ENCODE measurements at regions not wholly inside any gene's neighbourhood (a gene's known extent, or its start where the extent isn't known, plus 50 kb on each side); places are given as distances from the start of the nearest gene placed in this dataset.
A peak's percentile ranks its signal among the peaks of the same experiment; 100 is the strongest.
"Not testable (repeated sequence)": the region's sequence is repeated elsewhere in the genome, so short reads cannot be mapped to it uniquely, and the experiment has no call there.

DNA sequence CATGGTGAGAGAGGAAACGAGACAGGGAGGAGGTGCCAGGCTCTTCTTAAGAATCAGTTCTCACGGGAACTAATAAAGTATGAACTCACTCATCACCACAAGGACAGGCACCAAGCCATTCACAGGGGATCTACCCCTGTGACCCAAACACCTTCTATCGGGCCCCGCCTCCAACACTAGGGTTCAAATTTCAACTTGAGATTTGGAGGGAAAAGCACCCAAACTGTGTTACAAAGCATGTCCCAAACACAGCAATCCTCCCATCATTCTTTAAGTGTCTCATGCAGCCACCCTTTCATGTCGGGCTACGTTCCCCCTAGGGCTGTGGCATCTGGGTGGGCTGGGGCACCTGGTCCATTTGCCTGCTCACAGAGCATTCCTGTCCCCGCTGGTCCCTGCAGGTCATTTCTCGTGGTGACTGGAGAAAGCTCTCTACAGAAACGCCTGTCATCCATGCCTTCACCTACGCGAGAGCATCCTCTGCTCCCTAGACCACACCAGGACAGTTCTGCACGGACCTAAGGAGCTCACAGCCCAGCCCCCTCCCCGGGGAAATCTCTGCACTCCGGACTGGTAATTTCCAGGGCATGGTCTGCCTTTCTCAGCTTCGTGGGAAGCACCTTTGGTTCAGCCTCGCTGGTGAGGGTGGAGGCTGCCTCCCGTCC, 79.6 kb downstream of the TTLL2 start:
- H3K27me3 Mint-ChIP-seq, result peaks cover 4% of the 10 kb centered on the region
- no peak overlapping the region for H3K27ac Mint-ChIP-seq
- H3K4me3 Mint-ChIP-seq, result no peak overlapping the region
- H3K36me3 Mint-ChIP-seq (ENCODE audit: low read depth), result no peaks in the 10 kb centered on the region
- no peaks in the 10 kb centered on the region for H3K4me1 Mint-ChIP-seq (ENCODE audit: low read depth)
- no peaks in the 10 kb centered on the region for H3K9me3 Mint-ChIP-seq

DNA sequence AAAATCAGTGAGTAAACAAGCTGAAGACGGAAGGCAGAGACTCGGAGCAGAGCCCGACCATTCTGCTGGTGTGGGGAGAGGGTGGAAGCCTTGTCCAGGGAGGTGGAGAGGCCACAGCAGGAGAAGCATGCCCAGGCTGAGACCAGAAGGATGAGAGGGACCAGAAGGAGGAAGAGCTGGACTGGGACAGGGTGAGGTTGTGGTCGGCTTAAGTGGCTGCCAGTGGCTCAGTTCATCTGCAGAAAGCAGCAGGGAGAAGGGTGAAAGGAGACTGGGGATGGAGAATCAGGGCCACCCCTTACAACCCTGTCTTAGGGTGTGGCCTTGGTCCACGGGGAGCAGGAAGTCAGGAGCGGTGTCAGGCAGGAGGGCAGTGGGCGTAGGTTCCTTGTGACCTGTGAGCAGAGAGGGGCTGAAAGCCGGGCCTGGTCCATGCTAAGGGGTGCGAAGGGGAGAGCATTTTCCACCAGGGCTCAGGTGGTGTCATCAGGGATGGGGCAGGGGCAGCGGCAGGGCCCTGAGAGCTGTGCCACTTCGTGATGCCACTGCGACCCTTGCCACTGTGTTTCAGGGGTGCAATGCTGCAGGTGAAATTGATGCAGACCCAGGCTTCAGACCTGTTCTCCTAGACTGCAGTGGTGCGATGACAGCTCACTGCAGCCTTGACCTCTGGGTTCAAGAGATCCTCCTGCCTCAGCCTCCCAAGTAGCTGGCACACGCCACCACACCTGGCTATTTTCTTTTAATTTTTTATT, 81.1 kb downstream of the TTLL2 start:
- H3K4me1 Mint-ChIP-seq (ENCODE audit: low read depth), result no peaks in the 10 kb centered on the region
- no peak overlapping the region for H3K4me3 Mint-ChIP-seq
- H3K27ac Mint-ChIP-seq, result peak overlapping the region; percentile 15
- no peaks in the 10 kb centered on the region for H3K9me3 Mint-ChIP-seq
- H3K36me3 Mint-ChIP-seq (ENCODE audit: low read depth), result no peaks in the 10 kb centered on the region
- peaks cover 4% of the 10 kb centered on the region for H3K27me3 Mint-ChIP-seq

DNA sequence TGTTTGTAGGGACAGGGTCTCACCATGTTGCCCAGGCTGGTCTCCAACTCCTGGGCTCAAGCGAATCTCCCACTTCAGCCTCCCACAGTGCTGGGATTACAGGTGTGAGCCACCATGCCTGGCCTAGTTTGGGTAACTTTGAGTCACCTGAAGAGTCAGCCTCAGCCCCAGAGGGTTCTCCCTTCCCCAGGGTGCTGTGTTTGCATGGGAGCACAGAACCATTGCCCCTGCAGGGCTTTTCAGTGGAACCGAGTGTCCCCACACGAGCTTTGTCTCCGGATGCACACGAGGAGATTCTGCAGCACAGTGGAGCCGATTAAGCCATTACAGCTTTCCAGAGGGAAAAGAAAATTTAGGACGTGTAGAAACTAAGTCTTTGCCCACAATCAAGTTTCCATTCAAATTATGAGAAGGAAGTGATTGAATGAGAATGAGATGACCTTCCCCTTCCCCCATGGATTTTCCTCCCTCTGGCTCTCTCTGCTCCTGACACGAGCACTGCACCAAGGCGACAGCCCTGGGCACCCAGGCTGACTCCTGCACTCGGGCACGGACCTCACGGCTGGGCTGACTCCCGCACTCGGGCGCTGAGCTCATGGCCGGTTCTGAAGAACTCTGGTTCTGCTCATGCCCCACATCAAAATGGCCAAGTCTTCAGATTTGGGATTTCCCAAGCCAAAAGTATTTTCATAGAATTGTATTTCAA, 81.8 kb downstream of the TTLL2 start:
- not testable (repeated sequence) for H3K27ac Mint-ChIP-seq; H3K27me3 Mint-ChIP-seq; H3K4me3 Mint-ChIP-seq; H3K4me1 Mint-ChIP-seq (ENCODE audit: low read depth); H3K9me3 Mint-ChIP-seq; H3K36me3 Mint-ChIP-seq (ENCODE audit: low read depth)

DNA sequence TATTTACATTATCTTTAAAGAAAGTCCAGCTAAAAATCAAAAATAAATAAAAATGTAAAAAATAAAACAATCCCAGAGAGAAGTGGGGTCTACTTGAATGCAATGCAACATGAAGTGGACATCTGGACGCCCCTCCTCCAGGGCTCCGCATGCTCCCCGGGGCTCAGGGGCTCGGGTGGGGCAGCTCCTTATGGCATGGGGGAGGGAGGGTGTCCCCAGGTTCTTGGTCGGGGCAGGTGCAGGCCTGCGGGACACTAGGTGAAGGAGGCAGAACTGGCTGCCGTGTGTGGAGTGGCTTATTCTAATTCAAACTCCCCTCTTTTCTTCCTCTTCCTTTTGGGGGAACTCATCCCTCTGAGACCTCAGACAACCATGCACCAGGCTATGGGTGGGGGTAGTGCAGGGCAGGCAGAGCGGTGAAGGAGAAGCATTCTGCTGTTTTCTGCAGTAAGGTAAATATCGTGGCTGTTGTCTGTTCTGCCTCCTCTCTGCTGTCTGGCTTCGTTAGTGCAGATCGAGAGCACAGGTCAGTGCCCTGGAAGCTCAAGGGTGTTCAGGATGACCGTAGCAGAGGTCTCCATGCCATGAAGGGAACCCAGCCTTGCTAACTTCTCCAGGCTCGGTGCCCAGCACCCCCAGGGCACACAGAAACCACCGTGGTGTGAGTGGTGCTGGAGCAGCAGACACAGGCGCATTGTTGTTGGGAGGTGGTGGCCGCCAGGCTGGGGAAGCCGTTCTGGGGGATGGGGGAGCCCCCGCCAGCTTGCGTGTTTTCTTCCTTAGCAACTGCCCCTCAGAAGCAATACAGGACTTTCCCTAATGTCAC, 82.6 kb downstream of the TTLL2 start:
- no peak overlapping the region for H3K27ac Mint-ChIP-seq
- H3K27me3 Mint-ChIP-seq, result peaks cover 7% of the 10 kb centered on the region
- no peak overlapping the region for H3K4me3 Mint-ChIP-seq

GRCh38 chr6:167408235-167408869, 83.5 kb downstream of the TTLL2 start:
- Mint-ChIP-seq H3K4me3 (no peak overlapping the region), H3K4me1 (ENCODE audit: low read depth) (no peaks in the 10 kb centered on the region), H3K27ac (no peak overlapping the region), H3K27me3 (peaks cover 7% of the 10 kb centered on the region), H3K36me3 (ENCODE audit: low read depth) (no peaks in the 10 kb centered on the region), H3K9me3 (no peaks in the 10 kb centered on the region)

More for the DNA sequence above, 82.6 kb downstream of the TTLL2 start:
- Mint-ChIP-seq H3K4me1 (ENCODE audit: low read depth) (no peaks in the 10 kb centered on the region), H3K36me3 (ENCODE audit: low read depth) (no peaks in the 10 kb centered on the region), H3K9me3 (no peaks in the 10 kb centered on the region)

DNA sequence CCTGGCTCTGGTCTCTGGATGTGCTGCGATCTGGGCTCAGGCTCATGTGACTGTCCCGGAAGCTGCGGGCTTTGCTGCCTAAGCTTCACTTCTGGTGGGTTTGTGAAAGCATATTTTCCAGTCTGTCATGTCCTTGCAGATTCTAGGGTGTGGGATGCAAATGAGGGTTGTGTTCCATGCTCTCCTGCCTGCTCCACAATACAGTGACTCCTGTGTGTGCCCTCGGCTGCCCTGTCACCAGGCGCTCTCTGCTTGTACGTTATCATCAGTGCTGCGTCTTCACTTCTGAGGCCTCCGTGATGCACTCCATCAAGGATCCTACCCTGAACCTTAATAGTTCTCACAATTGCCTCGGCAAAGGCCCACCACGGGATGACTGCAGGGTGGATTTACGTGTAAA, 84.2 kb downstream of the TTLL2 start:
- H3K36me3 Mint-ChIP-seq (ENCODE audit: low read depth), result no peaks in the 10 kb centered on the region
- no peaks in the 10 kb centered on the region for H3K4me1 Mint-ChIP-seq (ENCODE audit: low read depth)
- no peak overlapping the region for H3K4me3 Mint-ChIP-seq
- H3K9me3 Mint-ChIP-seq, result no peaks in the 10 kb centered on the region
- peaks cover 3% of the 10 kb centered on the region for H3K27me3 Mint-ChIP-seq
- H3K27ac Mint-ChIP-seq, result no peak overlapping the region

DNA sequence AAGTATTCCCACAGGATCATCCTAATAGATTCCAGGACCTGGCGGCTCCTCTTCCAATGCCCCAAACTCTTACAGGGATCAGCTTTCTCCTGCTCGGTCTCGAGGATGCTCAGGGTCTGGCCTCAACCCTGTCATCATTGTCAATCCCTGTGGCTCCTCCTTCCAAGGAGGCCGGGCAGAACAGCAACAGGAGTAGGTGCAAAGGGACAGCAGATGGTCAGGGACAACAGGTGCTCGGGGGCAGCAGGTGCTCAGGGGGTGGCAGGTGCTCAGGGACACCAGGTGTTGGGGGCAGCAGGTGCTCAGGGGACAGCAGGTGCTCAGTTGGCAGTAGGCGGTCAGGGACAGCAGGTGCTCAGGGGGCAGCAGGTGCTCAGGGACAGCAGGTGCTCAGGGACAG, 84.8 kb downstream of the TTLL2 start:
- Mint-ChIP-seq H3K4me3 (no peak overlapping the region), H3K4me1 (ENCODE audit: low read depth) (no peaks in the 10 kb centered on the region), H3K9me3 (no peaks in the 10 kb centered on the region), H3K36me3 (ENCODE audit: low read depth) (no peaks in the 10 kb centered on the region), H3K27ac (no peak overlapping the region), H3K27me3 (peaks cover 3% of the 10 kb centered on the region)

DNA sequence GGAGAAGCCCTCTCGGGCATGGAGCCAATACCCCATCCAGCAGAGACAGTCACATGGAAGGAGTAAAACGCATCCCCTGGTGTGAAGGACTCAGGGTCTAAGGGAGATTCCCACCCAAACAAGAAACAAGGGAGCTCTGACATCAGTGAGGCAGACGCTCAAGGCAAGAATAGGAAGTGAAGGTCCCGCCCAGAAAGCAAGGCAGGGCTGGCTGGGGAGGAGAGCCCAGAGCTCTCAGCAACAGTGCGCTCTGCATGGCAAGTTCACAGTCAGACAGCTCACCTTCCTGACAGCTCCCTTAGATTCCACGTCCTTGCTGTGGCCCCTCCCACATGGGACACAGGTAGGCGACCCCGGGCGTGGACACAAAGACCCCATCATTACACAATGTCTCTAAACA, 85.6 kb downstream of the TTLL2 start:
- Mint-ChIP-seq H3K9me3 (no peaks in the 10 kb centered on the region), H3K27me3 (peaks cover 3% of the 10 kb centered on the region), H3K4me3 (no peak overlapping the region), H3K4me1 (ENCODE audit: low read depth) (no peaks in the 10 kb centered on the region), H3K27ac (no peak overlapping the region), H3K36me3 (ENCODE audit: low read depth) (no peaks in the 10 kb centered on the region)

- H3K27ac Mint-ChIP-seq, result no peak overlapping the region
- no peaks in the 10 kb centered on the region for H3K9me3 Mint-ChIP-seq
- no peaks in the 10 kb centered on the region for H3K4me1 Mint-ChIP-seq (ENCODE audit: low read depth)
- no peak overlapping the region for H3K4me3 Mint-ChIP-seq
- H3K27me3 Mint-ChIP-seq, result peaks cover 9% of the 10 kb centered on the region
- no peaks in the 10 kb centered on the region for H3K36me3 Mint-ChIP-seq (ENCODE audit: low read depth)
Observed at GRCh38 chr6:167412506-167412905, 87.6 kb downstream of the TTLL2 start.

- Mint-ChIP-seq H3K4me3 (no peak overlapping the region), H3K36me3 (ENCODE audit: low read depth) (no peaks in the 10 kb centered on the region), H3K27ac (no peak overlapping the region), H3K4me1 (ENCODE audit: low read depth) (no peaks in the 10 kb centered on the region), H3K27me3 (peaks cover 16% of the 10 kb centered on the region), H3K9me3 (no peaks in the 10 kb centered on the region)
Observed at GRCh38 chr6:167415441-167415961, 90.6 kb downstream of the TTLL2 start.

DNA sequence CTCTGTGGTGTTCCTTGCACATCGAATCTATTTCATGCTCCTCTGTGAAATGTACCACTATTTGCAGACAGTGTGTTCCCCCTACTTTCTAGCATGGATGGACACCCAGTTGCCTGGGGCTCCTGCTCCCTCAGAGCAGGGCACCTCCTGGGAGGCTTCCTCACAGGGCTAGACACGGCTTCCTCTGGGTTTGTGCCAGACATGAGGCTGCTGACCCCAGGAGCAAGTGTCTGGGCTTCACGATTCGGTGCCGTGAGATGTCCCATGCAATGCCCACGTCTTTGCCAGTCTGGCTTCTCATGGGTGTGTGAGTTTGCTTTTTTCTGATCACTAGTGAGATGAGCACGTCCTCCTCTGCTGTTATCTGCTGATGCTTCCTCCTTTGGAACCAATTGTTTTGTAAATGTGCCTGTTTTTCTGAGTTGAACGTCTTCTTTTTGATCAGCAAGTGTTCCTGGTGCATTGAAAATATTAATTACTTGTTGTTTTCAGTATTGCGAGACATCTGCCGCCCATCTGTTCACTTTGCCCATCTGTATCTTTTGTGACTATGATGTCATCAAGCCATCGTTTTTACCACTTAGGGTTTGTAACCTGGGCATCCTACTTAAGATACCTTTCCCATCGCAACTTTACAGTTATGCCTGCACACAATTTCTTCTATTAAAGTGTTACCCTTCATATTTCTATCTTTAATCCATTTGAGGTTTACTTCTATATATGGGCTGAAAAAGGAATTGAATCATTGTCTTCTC, 92.0 kb downstream of the TTLL2 start:
- peaks cover 16% of the 10 kb centered on the region for H3K27me3 Mint-ChIP-seq
- no peak overlapping the region for H3K4me3 Mint-ChIP-seq
- no peak overlapping the region for H3K27ac Mint-ChIP-seq
- no peaks in the 10 kb centered on the region for H3K4me1 Mint-ChIP-seq (ENCODE audit: low read depth)
- no peaks in the 10 kb centered on the region for H3K36me3 Mint-ChIP-seq (ENCODE audit: low read depth)
- no peaks in the 10 kb centered on the region for H3K9me3 Mint-ChIP-seq

DNA sequence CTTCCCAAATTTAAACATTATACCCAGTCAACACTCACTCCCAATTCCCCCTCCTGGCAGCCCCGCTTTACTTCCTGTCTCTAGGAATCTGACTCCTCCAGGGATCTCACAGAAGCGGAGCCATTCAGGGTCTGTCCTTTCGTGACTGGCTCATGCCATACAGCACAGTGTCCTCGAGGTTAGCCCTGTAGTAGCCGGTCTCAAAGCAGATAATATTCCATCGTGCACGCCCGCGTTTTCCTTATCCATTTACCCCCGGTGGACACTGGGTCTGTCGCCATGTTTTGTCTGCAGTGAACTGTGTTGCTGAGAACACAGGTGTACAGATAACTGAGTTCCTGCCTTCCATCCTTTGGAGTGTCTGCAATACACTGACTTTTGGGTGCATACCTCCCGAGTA, 95.3 kb downstream of the TTLL2 start:
- no peaks in the 10 kb centered on the region for H3K9me3 Mint-ChIP-seq
- peaks cover 13% of the 10 kb centered on the region for H3K27me3 Mint-ChIP-seq
- no peak overlapping the region for H3K4me3 Mint-ChIP-seq
- no peaks in the 10 kb centered on the region for H3K4me1 Mint-ChIP-seq (ENCODE audit: low read depth)
- H3K36me3 Mint-ChIP-seq (ENCODE audit: low read depth), result no peaks in the 10 kb centered on the region
- no peak overlapping the region for H3K27ac Mint-ChIP-seq

DNA sequence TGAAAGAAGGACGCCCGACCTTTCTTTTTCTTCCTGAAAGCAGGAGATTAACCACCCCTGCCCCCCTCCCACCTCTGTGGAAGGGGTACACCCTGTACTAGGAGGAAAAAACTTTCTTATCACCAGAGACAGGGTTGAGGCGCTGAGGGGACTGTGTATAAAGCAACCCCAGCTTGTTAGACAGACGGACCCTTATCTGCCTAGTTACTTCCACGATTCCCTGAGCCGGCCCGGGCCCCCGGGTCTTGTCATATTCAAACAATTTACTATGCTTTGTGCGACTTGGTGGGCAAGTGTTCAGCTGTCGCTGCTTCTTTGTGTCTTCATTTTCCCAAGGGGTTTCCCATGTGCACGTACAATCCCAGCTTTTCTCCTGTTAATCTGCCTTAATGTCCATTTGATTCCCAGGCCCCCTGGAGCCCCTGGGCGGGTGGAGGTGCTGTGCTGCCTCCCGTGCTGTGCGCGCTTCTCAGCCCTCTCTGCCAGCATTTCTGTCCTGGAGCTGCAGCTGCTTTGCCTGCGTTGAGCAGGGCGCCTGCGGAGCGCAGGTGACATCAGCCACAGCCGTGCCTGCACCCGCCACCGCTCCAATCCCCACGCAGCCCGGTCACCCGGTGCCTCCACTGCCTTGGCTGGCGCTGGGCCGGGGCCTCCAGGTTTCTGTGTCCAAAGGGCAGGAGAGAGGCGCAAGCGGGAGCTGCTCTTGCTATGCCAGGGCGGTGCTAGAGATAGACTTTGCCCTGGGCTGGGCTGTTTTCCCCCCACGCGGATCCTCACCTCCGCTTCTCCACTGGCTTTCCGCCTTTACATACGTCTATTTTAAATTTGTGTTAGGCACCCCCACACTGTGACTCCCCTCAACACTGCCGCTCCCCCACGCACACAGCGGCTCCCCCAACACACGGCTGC, 96.2 kb downstream of the TTLL2 start:
- no peak overlapping the region for H3K4me3 Mint-ChIP-seq
- H3K36me3 Mint-ChIP-seq (ENCODE audit: low read depth), result no peaks in the 10 kb centered on the region
- H3K27ac Mint-ChIP-seq, result no peak overlapping the region
- H3K27me3 Mint-ChIP-seq, result peaks cover 13% of the 10 kb centered on the region
- no peaks in the 10 kb centered on the region for H3K4me1 Mint-ChIP-seq (ENCODE audit: low read depth)
- H3K9me3 Mint-ChIP-seq, result no peaks in the 10 kb centered on the region

Measured in stimulated activated naive CD8-positive, alpha-beta T cell treated with anti-CD3 and anti-CD28 coated beads, Interleukin-15, Interleukin-2, amounts not matched to agents 100 ng/mL and 50 ng/mL, for 24 hours (primary cell).